HG03045 (cell line): ENCODE measurements at regions not wholly inside any gene's neighbourhood (a gene's known extent, or its start where the extent isn't known, plus 50 kb on each side); places are given as distances from the start of the nearest gene placed in this dataset.
"Not testable (repeated sequence)": the region's sequence is repeated elsewhere in the genome, so short reads cannot be mapped to it uniquely, and the experiment has no call there.

Experiments used
- ATAC-seq: cut with Tn5 transposase; IDR thresholded peaks from one replicate; pipeline ENCODE4 v1.9.1; 2021; ENCODE audit warnings: mild to moderate bottlenecking, moderate library complexity; ENCODE audit not compliant: unreplicated experiment

- not testable (repeated sequence) for ATAC-seq
These were observed 153.4 kb upstream of the POGK start for GRCh38 chr1:166685891-166686290.

GRCh38 chr1:166690596-166690995, 148.7 kb upstream of the POGK start:
- not testable (repeated sequence) for ATAC-seq

DNA sequence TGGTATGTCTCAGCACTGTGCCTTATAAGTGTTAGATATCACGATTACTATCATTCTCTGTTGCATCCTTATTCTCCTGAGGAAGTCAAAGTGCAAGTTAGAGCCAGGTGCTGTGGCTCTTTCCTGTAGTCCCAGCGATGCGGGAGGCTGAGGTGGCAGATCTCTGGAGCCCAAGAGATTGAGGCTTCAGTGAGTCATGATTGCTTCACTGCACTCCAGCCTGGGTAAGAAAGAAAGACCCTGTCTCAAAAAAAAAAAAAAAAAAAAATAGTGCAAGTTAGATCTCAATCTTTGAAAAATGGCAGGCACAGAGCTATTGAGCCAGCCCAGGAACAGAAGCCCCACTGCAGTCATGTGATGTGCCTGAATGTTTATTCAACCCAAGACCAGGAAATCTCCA, 147.8 kb upstream of the POGK start:
- ATAC-seq = no peak

- ATAC-seq = no peak
These were observed 146.9 kb upstream of the POGK start for GRCh38 chr1:166692346-166692745.

GRCh38 chr1:166693158-166693557, 146.1 kb upstream of the POGK start:
- no peak for ATAC-seq

GRCh38 chr1:166693673-166694297, 145.5 kb upstream of the POGK start:
- no peak for ATAC-seq

GRCh38 chr1:166695115-166695514, 144.2 kb upstream of the POGK start:
- ATAC-seq = no peak

GRCh38 chr1:166695834-166696233, 143.4 kb upstream of the POGK start:
- not testable (repeated sequence) for ATAC-seq

DNA sequence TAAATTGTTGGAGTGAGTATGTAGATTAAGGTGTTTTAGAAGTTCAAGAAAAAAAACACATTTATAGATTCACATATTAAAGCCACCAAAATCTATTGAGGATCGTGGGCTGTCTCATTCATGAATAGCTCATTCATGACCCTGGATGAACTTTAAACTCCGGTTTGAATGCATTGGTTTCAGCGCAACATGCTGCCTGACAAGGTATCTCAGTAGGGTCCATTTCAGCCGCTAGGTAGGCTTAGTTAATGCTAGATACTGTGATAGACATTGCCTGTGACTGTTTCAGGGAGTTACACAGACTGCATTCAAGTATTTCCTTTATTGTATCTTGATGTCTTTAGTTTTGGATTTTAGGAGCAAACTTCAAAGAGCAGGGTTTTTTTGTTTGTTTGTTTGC, 140.5 kb upstream of the POGK start:
- ATAC-seq = no peak

- no peak for ATAC-seq
These were observed 139.7 kb upstream of the POGK start for GRCh38 chr1:166699613-166700012.

GRCh38 chr1:166700696-166701095, 138.6 kb upstream of the POGK start:
- ATAC-seq = no peak

DNA sequence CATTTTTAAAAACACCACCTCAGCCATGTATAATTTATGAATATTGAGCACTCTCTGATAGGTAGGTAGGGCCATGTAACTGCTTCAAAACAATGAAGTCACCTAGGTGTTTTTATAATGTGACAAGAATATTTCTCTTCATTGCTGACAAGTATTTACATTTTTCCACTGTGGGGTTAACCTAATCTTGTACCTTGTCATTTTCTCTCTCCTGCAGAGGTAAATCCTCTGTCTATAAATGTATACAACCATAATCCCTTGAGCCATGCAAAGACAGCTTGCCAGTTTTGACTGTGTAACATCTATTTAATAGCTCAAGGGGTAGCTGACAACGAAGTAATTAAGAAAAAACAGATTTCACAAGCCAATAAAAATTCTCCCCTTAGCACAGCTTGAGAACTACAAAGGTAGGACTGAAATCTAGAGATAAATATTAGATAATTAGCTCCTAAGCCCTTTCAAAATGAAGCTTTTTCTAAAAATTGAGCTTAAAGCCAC, 137.6 kb upstream of the POGK start:
- ATAC-seq = no peak

DNA sequence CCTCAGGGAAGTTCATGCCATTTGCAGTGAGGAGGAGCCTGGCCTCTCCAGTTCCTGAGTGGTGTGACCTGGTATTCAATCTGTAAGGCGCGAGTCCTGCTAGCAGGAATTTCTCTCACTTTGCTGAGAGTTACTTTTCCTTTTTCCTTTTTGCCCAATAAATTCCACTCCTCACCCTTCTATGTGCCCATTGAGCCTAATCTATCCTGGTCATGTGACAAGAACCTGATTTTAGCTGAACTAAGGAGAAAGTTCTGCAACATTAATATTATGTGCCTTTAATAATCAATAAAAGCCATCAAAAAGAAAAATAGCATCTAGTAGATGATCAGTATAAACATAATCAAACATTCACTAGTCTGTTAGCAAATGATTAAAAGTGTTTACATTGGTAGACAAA, 136.1 kb upstream of the POGK start:
- no peak for ATAC-seq

GRCh38 chr1:166703726-166704462, 135.4 kb upstream of the POGK start:
- no peak for ATAC-seq

- no peak for ATAC-seq
These were observed 133.6 kb upstream of the POGK start for GRCh38 chr1:166705376-166706289.

- no peak for ATAC-seq
These were observed 122.7 kb upstream of the POGK start for GRCh38 chr1:166716620-166717019.

DNA sequence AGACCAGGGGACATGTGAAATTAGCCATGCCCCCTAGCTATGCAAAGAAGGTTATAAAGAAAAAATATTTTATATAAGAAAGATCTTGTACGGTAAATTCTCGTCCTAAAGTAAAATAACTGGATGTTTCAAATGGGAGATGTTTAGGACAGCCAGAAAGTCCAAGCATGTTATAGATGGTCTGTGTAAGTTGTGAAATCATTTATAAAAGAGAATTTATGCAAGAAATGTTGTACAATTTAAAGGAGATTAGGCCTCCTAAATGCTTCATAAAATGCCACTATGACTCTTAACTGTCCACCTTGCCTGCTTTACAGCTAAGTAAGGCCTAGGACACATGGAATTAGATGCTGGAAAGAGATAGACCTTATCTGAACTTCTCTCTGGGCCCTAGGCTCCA, 118.1 kb upstream of the POGK start:
- ATAC-seq = no peak

GRCh38 chr1:166730299-166730888, 108.9 kb upstream of the POGK start:
- no peak for ATAC-seq

- ATAC-seq = no peak
These were observed 101.1 kb upstream of the POGK start for GRCh38 chr1:166738140-166738539.

DNA sequence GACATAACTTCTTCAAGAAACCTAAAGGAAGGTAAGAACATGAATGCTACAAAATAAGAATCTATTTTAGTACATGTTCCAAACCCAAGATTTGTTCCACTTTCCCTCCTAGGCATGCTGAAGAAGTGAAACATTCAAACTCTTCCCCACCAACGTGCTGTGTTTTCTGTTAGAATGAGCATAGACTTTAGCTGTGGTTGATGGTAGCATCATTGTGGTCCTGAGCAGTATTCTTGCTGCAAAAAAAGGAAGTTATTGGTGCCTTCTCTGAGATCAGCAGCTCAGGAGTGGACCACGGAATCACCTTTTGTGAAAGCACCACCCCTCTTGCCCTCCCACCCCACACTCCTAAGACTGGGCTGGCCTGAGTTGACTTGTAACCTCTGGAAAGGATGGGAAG, 100.4 kb upstream of the POGK start:
- ATAC-seq = no peak

DNA sequence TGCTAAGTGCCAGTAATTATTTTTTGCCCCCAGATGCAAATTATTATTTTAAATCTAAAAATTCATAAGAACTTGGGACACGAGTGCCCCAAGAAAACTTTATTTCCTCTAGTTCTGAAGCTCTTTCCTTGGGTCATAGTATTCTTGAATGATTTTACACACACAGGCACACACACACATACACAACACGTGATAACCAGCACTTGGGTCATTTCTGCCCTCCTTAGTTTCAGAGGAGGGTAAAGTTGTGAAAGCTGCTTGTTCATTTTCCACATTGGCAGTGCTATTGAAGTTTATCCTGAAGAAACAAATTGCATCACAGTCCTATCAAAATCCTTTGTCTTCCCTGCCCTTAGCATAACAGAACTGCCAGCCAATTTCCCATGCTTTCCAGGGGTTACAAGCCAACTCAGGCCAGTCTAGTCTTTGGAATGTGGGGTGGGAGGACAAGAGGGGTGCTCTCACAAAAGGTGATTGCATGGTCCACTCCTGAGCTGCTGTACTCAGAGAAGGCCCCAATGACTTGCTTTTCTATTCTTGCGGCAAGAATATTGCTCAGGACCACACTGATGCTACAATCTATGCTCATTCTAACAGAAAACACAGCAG, 98.5 kb upstream of the POGK start:
- no peak for ATAC-seq
